GM03348 (cell line): ENCODE measurements at regions not wholly inside any gene's neighbourhood (a gene's known extent, or its start where the extent isn't known, plus 50 kb on each side); places are given as distances from the start of the nearest gene placed in this dataset.

ENCODE experiments used
- DNase-seq: peaks from one replicate; pipeline ENCODE4 v3.0.0; 2012; ENCODE audit warnings: low spot score

GRCh38 chr7:115707258-115708012 lies 323.1 kb downstream of the TFEC start:
- DNase-seq, result peak; percentile 5

- DNase-seq, result no peak
Observed at GRCh38 chr7:115704884-115705283, 325.7 kb downstream of the TFEC start.

DNA sequence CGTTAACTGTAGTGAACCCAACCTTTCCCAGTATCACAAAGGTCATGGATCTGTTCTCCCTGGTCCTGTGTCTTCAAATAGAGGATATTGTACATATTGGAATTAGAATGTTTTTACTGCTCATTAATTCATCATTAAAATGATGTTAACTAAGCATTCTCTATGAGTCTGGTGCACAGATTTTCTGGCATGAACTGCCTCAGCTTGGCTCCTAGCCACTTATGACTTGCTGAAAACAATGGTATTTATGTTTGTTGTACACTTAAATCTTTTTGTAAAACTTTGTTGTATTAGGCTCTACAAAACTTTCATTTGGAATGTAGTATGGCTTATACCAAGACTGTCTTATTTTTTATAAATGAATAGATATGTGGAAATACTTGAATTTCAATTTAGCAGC lies 329.4 kb downstream of the TFEC start:
- DNase-seq, result no peak

DNA sequence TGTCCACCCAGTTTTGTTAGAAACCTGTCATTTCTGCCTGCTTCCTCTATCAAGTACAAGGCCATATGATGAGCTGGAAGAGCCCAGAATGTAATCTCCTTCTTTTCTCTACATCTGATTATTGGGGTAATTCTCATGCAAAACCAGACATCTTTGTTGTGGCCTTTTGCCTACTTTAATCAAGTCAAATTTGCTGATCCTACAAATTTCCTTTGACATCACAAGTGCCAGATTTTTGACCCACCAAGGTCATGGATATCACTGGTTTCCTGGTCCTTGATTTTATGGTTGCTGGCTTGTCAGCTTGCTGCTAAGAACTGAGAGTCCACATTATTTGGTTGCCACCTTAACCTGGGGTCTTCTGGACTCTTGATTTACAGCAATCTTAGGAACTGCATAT lies 336.1 kb downstream of the TFEC start:
- DNase-seq, result no peak

- DNase-seq, result no peak
Observed at GRCh38 chr7:115693779-115694178, 336.8 kb downstream of the TFEC start.

GRCh38 chr7:115689941-115690340 lies 340.6 kb downstream of the TFEC start:
- no peak for DNase-seq

GRCh38 chr7:115683093-115683492 lies 347.5 kb downstream of the TFEC start:
- no peak for DNase-seq

GRCh38 chr7:115682507-115682906 lies 348.1 kb downstream of the TFEC start:
- no peak for DNase-seq

DNA sequence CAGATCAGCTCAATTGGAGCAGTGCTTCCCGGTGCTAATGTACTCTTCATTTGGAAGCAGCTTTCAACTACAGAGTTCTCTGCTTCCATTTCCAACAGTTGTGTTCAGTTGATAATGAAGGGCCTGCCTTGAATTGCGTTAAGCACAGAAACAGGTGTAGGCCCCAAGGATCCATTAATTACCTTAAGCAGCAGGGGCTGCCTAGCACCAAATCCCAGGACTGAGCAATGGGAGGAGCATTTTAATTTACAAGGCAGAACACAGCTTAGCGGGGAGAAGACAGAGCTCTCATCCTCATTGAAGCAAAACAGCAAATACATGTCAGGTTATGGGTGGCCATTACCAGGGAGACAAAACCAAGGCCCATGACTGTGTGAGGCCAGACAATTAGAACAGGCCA lies 349.6 kb downstream of the TFEC start:
- DNase-seq, result no peak

GRCh38 chr7:115679976-115680375 lies 350.6 kb downstream of the TFEC start:
- peak; percentile 24 for DNase-seq

DNA sequence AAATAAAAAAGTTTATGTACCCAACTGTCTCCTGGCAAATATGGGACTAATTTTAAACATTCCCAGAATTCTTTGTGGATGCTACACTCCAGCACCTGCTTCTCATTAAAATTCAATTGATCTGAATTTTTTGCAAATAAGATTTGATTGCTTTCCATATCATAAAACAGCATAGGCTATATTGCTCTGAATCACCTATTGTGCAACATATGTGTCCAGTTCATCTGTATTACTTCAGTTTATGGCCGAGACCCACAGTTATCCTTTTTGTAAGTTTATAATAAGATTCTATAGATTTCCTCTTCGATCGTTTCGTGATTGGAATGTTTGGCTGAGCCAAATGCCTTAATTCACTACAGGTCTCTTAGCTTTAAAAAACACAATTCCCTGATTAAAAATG lies 351.1 kb downstream of the TFEC start:
- DNase-seq, result no peak

- DNase-seq, result peak; percentile 31
Observed at GRCh38 chr7:115678086-115678982, 352.2 kb downstream of the TFEC start.

DNA sequence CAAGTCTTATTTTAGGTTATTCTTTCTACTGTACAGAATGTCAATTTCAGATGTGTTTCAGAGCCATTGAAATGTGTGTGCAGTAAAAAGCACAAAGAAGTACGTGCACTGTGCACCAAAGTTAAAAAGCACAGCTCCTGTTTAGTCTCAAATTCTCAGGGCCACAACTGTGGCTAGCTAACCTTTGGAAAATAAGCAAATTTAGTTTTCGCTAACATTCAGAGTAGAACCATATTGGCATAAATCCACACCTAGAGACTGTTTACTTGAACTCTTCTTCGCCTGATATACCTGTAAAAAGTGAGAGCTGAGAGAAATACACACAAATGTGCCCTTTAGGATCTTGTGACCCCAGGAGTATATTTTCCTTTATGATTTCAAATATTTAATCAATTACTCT lies 353.9 kb downstream of the TFEC start:
- DNase-seq, result no peak

GRCh38 chr7:115676080-115676479 lies 354.5 kb downstream of the TFEC start:
- no peak for DNase-seq

GRCh38 chr7:115674467-115675024 lies 356.0 kb downstream of the TFEC start:
- DNase-seq, result no peak

DNA sequence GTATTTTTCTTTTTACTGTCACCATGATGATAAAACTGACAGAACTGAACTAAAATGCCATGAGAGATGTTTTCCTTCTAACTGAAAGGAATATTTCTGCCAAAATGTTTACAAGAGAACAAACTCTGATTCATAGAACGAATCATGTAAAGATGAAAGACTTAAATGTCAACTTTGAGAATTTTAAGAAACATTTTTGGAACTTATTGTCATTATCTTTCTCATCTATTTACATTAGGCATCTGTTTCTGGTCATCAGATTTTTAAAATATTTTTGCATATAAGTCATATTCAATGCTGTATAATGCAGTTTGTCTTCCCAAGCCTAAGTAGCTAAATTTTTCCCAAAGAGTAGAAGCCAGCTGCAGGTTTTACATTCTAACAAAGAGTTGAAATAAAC lies 358.5 kb downstream of the TFEC start:
- DNase-seq, result no peak

GRCh38 chr7:115662676-115663075 lies 367.9 kb downstream of the TFEC start:
- DNase-seq, result no peak

DNA sequence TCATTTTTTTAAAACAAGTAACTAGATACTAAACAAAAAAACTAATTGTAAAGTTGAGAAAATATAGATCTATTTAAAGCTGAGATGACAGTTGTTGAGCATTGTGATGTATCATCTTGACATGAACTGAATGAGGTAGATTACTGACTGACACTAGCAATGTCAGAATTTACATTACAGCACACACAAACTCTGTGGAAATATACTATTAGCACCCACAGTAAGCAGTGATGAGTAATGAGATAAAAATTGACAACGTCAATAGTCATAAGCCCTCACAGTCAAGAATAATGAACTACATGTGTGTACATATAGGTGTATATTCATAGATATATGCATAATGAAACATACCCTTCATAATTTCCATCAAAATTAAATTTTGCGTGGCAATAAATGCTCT lies 368.4 kb downstream of the TFEC start:
- DNase-seq, result no peak

- no peak for DNase-seq
Observed at GRCh38 chr7:115658223-115658622, 372.3 kb downstream of the TFEC start.

DNA sequence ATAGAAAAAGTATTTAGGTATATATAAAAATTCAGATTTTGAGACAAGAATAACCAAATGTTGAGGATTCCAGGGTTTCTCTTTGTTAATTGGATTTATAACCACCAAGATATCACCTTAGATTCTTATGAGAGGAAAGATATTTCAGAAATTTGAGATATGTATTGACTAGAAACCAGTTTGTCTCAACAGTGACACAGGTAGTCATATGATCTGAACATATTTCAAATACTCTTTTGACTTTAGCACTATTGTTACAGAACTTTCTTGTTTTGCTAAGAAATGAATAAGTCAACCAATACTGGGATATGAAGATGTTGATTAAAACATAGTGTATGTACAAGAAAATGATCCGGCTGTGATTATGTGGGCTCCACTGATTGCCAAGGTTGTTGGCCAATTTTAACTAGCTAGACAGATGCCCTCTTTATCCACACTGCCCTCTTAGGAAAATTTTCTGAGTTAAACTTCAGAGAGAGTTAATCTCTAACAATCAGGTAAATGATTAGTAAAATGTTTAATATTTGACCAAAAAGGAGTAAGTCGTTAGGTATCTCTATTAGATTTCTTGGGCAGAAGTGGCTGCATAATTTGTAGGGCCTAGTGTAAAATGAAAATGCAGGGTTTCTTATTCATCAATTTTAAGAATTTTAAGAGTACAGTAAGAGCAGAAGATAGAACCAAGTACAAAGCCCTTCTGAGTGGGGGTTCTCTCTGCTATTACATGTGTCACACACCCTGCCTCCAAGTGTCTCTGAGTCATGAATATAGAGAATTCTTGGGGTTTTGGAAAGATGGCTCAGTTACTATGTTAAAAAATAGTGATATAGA lies 376.0 kb downstream of the TFEC start:
- DNase-seq, result peak; percentile 19

DNA sequence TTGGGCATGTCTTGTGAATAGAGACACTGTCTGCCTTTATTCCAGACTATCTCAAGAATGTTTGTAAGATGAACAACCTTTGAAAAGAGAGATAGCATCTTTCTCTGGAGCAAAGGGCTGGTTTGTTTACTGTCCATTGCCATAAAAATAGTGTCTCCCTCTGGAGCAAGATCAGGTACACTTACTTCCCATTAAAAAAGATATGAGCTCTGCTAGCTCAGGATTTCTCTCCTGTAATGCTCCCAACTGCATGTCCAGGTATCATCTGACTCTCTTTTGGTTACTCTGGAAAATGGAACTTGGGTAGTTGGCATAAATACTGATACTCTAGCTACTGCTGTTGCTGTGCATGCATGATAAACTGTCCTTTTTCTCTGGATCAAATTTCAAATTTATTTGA lies 381.1 kb downstream of the TFEC start:
- DNase-seq, result no peak

- no peak for DNase-seq
Observed at GRCh38 chr7:115647712-115648111, 382.9 kb downstream of the TFEC start.
